IgD-negative memory B cell (primary cell): ENCODE measurements at regions not wholly inside any gene's neighbourhood (a gene's known extent, or its start where the extent isn't known, plus 50 kb on each side); places are given as distances from the start of the nearest gene placed in this dataset.
A peak's percentile ranks its signal among the peaks of the same experiment; 100 is the strongest.
"Not testable (repeated sequence)": the region's sequence is repeated elsewhere in the genome, so short reads cannot be mapped to it uniquely, and the experiment has no call there.

Source experiments
- H3K27ac Mint-ChIP-seq, 3 donors: one replicate each; pipeline ENCODE4 v1.8.0; 2020 to 2022; ENCODE audit warnings: mild to moderate bottlenecking in 3 of 3, mixed read lengths in 3 of 3, moderate library complexity in 1 of 3
- H3K27me3 Mint-ChIP-seq: one replicate; pipeline ENCODE4 v1.8.0; 2021; ENCODE audit warnings: mixed read lengths
- H3K36me3 Mint-ChIP-seq: one replicate; pipeline ENCODE4 v1.8.0; 2020; ENCODE audit warnings: mild to moderate bottlenecking, mixed read lengths
- H3K4me1 Mint-ChIP-seq, 3 donors: one replicate each; pipeline ENCODE4 v1.8.0; 2020 to 2022; ENCODE audit warnings: mixed read lengths in 3 of 3, mild to moderate bottlenecking in 1 of 3
- H3K4me3 Mint-ChIP-seq, 4 donors: one replicate each; pipeline ENCODE4 v1.8.0; 2020 to 2022; ENCODE audit warnings: mild to moderate bottlenecking in 4 of 4, mixed read lengths in 4 of 4, moderate library complexity in 3 of 4
- H3K9me3 Mint-ChIP-seq, 3 donors: one replicate each; pipeline ENCODE4 v1.8.0; 2020 to 2021; ENCODE audit warnings: mixed read lengths in 3 of 3, mild to moderate bottlenecking in 1 of 3

DNA sequence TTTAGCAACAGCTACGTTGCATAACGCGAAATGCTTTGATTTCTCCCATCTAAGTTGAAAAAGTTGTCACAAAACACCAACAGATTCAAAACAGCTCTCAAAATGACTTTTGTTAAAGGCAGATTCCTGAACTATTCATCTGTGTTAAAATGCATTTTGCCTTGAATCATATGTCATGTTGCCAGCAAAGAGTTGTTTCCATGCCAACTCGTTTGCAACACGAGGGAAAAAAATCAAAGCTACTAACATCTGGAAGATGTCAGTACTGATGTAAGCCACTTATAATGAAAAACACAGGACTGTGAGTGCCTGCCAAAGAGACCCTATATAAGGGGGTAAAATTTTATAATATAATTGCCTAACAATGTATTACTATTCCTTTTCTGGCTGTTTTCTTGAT is 182.7 kb upstream of the PTBP2 start:
- Mint-ChIP-seq H3K36me3 (no peaks in the 10 kb centered on the region), H3K9me3 (no peaks in the 10 kb centered on the region), H3K4me3 (no peak overlapping the region), H3K4me1 (no peaks in the 10 kb centered on the region), H3K27me3 (no peaks in the 10 kb centered on the region), H3K27ac (no peak overlapping the region)

DNA sequence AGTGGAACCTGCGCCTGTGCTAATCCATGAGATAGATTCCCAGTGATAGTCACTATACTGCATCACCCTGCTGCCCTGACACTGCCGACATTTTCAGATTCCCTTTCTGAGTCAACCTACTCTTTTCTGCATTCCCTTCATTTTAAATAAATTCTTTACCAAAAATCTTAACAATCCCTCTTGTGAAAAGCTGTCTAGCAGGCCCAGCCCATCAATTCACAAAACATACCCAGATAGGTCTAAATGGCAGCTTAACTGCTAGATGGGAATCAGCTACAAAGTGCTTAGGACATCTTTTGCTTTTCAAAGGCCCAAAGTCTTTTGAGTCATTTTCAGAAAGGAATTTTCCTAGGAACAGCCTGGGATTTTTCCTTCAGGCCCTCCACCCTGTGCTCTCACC is 180.1 kb upstream of the PTBP2 start:
- H3K4me1 Mint-ChIP-seq: no peaks in the 10 kb centered on the region
- H3K36me3 Mint-ChIP-seq: no peaks in the 10 kb centered on the region
- no peak overlapping the region for H3K4me3 Mint-ChIP-seq
- H3K27ac Mint-ChIP-seq: no peak overlapping the region
- no peaks in the 10 kb centered on the region for H3K27me3 Mint-ChIP-seq
- H3K9me3 Mint-ChIP-seq: no peaks in the 10 kb centered on the region

DNA sequence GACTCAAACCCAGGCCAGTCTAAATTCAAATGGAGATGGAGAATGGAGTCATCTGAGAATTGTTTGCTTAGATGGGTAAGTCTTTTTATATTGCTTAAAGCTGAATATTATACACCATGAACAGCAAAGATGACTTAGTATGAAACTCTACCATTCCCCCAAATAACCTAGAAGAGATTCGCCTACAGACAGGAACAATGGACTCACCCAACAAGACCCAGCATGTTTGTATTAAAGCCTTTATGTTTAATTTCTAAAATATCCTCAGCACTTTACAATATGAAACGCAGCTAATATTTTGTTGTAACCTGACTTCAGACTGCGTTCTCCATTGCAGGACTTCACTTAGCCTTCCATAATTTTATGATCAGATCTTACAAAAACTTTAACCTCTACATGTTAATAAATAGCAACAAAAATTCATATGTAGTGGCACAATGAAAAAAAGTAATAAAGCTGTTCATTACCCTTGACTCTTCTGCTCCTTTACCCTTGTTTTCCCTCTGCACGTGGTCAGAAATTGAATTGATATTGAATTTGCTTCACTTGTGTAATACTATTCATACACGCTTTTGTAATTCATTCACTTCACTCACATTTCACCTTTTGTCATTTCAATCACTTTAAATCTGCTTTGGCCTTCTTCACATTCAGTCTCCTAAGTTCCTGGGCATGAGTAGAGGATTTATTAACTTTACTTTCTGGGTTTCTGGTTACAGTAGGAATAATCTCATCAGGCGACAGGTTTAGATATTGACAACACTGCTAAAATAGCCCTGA is 177.3 kb upstream of the PTBP2 start:
- no peaks in the 10 kb centered on the region for H3K9me3 Mint-ChIP-seq
- H3K4me1 Mint-ChIP-seq: no peaks in the 10 kb centered on the region
- H3K27me3 Mint-ChIP-seq: no peaks in the 10 kb centered on the region
- no peak overlapping the region for H3K4me3 Mint-ChIP-seq
- no peaks in the 10 kb centered on the region for H3K36me3 Mint-ChIP-seq
- H3K27ac Mint-ChIP-seq: no peak overlapping the region

DNA sequence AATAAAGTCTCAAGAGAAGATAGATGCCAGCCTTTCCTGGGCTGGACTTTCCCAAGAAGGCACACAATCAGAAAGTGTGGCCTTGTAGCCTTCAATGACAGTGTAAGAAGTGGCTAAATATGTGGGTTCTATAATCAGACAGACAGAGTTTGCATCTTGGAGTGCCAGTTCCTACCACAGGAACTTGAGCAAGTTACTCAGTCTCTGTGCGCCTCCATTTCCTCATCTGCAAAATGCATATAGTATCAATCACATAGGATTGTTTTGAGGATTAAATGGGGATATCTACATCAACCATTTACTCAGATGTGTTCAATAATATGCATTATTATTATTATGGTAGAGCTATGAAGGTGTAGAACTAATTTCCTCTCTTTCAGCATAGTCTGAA is 176.8 kb upstream of the PTBP2 start:
- no peaks in the 10 kb centered on the region for H3K9me3 Mint-ChIP-seq
- no peaks in the 10 kb centered on the region for H3K27me3 Mint-ChIP-seq
- H3K36me3 Mint-ChIP-seq: no peaks in the 10 kb centered on the region
- no peaks in the 10 kb centered on the region for H3K4me1 Mint-ChIP-seq
- H3K4me3 Mint-ChIP-seq: no peak overlapping the region
- no peak overlapping the region for H3K27ac Mint-ChIP-seq

DNA sequence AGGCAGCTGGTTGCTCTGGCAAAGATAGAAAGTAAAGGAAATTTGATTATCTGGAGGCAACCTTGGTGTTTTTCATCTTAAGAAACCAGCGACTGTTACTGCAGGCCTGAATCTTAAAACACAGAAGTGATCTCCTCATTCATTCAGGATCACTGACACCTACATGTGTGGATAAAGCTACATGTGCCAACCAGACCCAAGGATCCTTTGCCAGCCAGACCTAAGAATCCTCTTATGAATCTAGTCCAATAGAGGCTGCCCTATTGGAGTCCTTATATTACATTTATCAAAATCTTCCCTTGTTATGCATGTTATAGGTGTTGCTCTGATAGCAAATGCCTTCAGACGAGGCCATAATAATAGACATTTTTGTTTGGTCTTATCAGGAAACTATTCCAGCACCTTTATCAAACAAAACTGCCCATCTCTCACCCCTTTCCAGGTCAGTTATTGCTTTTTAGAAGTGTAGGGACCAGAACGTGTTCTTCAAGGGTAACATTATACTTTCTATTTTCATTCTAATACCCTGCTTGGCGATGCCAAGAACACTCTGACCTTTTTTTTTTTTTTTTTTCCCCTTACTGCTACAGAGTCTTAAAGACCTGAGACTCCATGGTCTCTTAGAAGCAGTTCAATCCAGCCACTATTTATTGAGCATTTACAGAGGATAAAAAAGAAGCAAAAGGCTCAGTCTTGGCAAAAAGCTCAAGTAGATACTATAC is 175.5 kb upstream of the PTBP2 start:
- no peak overlapping the region for H3K27ac Mint-ChIP-seq
- no peak overlapping the region for H3K4me3 Mint-ChIP-seq
- H3K9me3 Mint-ChIP-seq: peaks cover 0 to 3% (median 0%) of the 10 kb centered on the region in 3 donors
- no peaks in the 10 kb centered on the region for H3K4me1 Mint-ChIP-seq
- no peaks in the 10 kb centered on the region for H3K36me3 Mint-ChIP-seq
- H3K27me3 Mint-ChIP-seq: no peaks in the 10 kb centered on the region

DNA sequence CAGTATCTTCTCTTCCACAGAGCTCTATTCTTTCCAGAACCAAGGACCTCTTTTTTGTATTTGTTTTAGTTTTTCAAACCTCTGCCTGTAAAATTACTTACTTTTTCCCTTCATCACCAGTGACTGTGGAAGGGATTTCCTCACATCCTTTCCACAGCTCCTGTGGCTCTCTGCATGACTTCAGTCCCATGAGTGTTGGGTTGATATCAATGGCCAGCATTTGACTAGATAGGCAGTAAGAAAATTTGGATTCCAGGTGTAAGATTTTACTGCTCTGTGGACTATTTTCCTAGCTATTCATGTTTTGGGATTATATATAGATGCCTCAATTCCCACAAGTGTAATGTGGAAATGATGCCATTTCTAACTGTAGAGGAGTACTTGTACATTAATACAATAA is 171.5 kb upstream of the PTBP2 start:
- Mint-ChIP-seq H3K4me1 (no peaks in the 10 kb centered on the region), H3K27me3 (no peaks in the 10 kb centered on the region), H3K27ac (no peak overlapping the region), H3K4me3 (no peak overlapping the region), H3K9me3 (peaks cover 0 to 3% (median 0%) of the 10 kb centered on the region in 3 donors), H3K36me3 (no peaks in the 10 kb centered on the region)

DNA sequence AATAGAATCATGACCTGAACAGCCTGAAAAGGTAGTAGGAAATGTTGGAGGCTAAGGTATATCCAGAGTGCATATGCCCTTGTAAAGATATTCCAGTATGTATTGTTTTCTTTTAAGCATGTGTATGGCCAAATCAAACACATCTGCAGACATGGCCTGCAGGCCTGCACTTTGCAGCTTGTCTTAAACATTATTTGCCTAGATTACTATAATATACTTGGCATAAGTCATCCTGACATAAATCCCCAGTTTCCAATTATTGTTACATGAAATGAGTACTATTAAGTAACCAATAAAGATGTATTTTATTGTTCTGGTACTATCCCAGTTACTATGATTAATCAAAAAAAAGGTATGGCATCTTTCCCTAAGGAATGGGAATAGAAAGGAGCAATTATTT is 169.1 kb upstream of the PTBP2 start:
- Mint-ChIP-seq H3K27me3 (no peaks in the 10 kb centered on the region), H3K4me3 (no peak overlapping the region), H3K9me3 (peaks cover 0 to 3% (median 0%) of the 10 kb centered on the region in 3 donors), H3K36me3 (no peaks in the 10 kb centered on the region), H3K4me1 (no peaks in the 10 kb centered on the region), H3K27ac (no peak overlapping the region)

DNA sequence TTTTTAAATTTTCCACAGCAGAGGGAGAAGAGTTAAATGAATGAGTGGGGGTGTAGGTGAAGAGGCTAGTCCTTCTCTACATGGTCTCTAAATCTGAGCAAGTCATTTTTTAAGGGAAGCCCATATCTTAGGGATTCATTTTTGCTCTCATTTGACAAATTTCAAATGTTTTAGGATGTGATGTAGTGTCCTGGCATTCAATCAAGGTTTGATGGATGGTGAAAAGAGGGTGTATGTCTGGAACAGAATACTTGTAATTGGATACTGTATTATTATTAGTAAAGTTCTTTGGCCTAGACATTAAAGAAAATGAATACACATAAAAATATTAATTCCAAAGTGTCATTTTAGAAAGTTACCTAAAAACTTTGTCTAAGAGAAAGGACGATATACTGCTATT is 167.8 kb upstream of the PTBP2 start:
- Mint-ChIP-seq H3K4me1 (no peaks in the 10 kb centered on the region), H3K27me3 (no peaks in the 10 kb centered on the region)

DNA sequence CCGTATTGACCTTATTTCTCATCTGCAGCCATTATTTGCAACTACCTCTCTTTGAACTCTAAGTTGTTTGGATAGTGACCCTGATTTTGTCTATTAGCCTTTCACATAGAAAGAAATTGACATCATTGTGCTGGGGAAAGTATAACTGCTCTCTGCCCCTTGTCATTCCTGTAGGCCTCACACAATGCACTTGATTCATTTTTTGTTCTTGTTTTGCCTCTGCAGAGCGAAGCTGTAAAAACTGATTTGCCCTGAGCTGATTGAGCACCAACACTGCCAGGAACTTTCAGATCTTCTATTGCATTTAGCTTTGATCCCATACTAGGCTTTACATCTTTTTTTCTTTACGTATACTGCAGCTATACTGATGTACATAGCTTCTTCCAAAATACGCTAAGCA is 167.2 kb upstream of the PTBP2 start:
- no peak overlapping the region for H3K27ac Mint-ChIP-seq
- H3K4me1 Mint-ChIP-seq: no peaks in the 10 kb centered on the region
- H3K4me3 Mint-ChIP-seq: no peak overlapping the region
- peaks cover 0 to 3% (median 0%) of the 10 kb centered on the region in 3 donors for H3K9me3 Mint-ChIP-seq
- H3K36me3 Mint-ChIP-seq: no peaks in the 10 kb centered on the region
- no peaks in the 10 kb centered on the region for H3K27me3 Mint-ChIP-seq

More for the DNA sequence above, 167.8 kb upstream of the PTBP2 start:
- H3K4me3 Mint-ChIP-seq: no peak overlapping the region
- no peaks in the 10 kb centered on the region for H3K36me3 Mint-ChIP-seq
- H3K27ac Mint-ChIP-seq: no peak overlapping the region
- H3K9me3 Mint-ChIP-seq: peaks cover 0 to 3% (median 0%) of the 10 kb centered on the region in 3 donors

DNA sequence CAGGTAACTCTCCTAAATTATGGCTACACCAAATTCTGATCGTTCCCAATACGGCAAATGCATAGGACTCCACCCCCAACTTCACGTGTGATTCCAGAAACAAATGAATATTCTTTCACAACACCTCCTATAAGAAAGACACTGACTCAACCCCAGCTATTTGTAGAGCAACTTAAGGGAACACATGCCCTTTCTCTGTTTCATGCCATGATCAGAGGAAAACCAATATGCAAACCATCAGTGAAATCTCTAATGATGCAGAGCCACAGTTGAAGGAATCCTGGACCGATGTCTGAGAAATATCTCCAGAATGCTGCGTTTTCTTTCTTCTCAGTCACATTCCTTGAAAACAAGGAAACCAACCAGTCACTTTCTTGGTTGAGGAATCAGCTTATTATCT is 164.2 kb upstream of the PTBP2 start:
- no peak overlapping the region for H3K4me3 Mint-ChIP-seq
- peaks cover 0 to under 1% (median 0%) of the 10 kb centered on the region in 3 donors for H3K9me3 Mint-ChIP-seq
- no peak overlapping the region for H3K27ac Mint-ChIP-seq
- H3K4me1 Mint-ChIP-seq: no peaks in the 10 kb centered on the region
- H3K36me3 Mint-ChIP-seq: no peaks in the 10 kb centered on the region
- H3K27me3 Mint-ChIP-seq: no peaks in the 10 kb centered on the region

DNA sequence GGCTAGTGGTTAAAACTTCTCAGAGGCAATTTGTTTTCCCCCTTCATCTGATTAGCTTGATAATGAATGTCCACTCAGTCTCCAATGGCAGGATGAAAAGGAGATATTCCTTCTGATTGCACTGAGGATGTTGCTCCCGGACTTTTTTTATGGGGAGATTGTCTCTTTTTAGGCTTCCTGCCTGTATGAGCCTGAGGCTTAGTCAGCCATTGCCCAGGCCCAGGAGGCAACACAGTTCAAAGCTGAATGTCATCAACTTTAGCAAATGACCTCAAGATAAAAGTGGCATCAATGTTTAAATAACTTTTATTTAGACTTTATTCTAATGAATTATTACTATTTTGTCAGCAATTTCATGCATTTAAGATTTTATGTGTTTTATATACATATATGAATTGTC is 162.9 kb upstream of the PTBP2 start:
- peaks cover 0 to 2% (median 0%) of the 10 kb centered on the region in 3 donors for H3K9me3 Mint-ChIP-seq
- no peaks in the 10 kb centered on the region for H3K4me1 Mint-ChIP-seq
- H3K27ac Mint-ChIP-seq: no peak overlapping the region
- no peaks in the 10 kb centered on the region for H3K36me3 Mint-ChIP-seq
- H3K27me3 Mint-ChIP-seq: no peaks in the 10 kb centered on the region
- no peak overlapping the region for H3K4me3 Mint-ChIP-seq

DNA sequence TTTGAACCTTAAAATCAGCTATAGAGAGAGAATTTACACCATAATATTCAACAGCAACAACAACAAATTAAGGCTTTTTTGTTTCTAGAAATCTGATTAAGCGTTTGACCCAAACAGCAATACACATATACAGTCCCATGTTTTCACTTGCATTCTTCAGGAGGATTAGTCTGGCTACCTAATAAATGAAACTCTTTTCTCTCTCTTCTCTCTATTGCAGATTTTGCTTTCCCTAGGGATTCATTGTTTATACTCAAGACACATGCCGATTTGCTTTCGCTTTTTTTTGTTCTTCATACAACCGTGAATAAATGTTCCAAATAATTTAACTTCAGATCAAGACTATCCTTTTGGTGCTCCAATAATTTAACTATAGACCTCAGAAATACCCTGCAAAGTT is 162.4 kb upstream of the PTBP2 start:
- H3K27ac Mint-ChIP-seq: no peak overlapping the region
- no peaks in the 10 kb centered on the region for H3K4me1 Mint-ChIP-seq
- H3K27me3 Mint-ChIP-seq: no peaks in the 10 kb centered on the region
- peaks cover 0 to 2% (median 2%) of the 10 kb centered on the region in 3 donors for H3K9me3 Mint-ChIP-seq
- no peaks in the 10 kb centered on the region for H3K36me3 Mint-ChIP-seq
- H3K4me3 Mint-ChIP-seq: peak overlapping the region in 1 of 4 donors; percentile 24

DNA sequence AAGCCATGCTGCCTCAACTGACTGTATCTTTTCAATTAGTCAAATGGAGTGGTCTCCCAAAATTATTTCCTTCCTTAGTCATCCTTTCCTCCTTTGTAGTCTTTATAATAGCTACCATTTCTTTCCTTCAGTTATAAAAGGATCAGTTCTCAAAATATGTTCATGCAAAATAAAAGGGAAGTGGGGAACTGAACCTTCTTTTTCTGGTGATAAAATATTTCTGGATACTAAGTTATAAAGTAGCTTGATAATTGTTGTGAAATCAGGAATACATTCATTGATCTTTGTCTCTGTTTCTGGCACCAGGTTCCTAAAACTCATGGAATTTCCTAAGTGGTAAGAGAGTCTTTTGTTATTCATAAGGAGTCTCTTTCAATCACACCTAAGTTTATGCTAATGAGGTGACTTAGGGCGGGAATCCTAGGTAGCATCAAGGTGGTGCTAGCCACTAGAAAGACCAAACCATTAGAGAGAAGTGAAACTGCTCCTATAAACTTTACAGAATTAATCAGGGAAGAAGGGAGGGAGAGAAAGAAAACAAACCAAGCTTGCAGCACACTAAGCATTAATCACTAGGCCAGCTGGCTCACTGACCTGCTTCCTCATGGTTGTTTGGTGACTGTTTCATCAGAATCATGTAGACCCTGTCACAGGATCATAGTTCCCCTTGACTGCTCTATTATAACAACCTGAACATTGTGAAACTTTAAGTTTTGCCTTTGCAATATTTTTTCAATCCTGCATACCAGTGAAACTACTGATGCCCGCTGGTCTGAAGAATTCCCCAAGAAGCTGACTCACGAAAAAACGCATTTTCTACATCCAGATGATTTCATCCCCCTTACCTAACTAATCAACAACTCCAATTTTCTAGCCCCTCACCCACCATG is 161.6 kb upstream of the PTBP2 start:
- H3K9me3 Mint-ChIP-seq: peaks cover 0 to 2% (median 2%) of the 10 kb centered on the region in 3 donors
- H3K27me3 Mint-ChIP-seq: no peaks in the 10 kb centered on the region

DNA sequence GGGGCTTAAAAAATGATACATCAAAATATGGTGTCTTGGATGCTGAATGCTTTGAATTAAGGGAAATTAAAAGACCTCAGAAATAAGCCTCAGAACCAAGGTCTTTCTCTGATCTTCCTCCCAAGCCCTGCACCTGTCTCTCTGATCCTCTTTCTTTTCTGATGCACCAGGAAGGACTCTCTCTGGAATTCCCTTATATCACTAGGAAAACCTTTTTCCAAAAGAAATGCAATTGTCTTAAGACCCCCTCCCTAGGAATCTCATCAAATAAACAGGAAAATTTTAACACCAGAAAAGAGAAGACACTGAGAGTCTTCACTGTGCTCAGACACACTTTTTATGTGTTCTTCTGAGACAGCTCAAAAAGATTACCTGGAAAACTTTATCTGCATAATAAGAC is 159.5 kb upstream of the PTBP2 start:
- Mint-ChIP-seq H3K9me3 (peaks cover 0 to 2% (median 2%) of the 10 kb centered on the region in 3 donors), H3K4me3 (no peak overlapping the region), H3K4me1 (no peaks in the 10 kb centered on the region), H3K36me3 (no peaks in the 10 kb centered on the region), H3K27ac (no peak overlapping the region), H3K27me3 (no peaks in the 10 kb centered on the region)

More for the DNA sequence above, 161.6 kb upstream of the PTBP2 start:
- Mint-ChIP-seq H3K27ac (no peak overlapping the region), H3K4me3 (no peak overlapping the region), H3K36me3 (no peaks in the 10 kb centered on the region), H3K4me1 (no peaks in the 10 kb centered on the region)

DNA sequence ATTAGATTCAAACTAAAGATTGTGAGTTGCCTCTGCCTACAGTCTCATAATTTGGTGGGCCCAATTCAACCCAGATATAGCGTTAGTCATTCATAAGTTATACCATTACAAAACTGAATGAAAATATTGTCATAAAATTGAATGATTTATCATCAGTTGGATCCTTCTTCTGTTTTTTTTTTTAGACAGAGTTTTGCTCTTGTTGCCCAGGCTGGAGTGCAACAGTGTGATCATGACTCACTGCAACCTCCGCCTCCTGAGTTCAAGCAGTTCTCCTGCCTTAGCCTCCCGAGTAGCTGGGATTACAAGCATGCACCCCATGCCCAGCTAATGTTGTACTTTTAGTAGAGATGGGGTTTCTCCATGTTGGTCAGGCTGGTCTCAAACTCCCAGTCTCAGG is 157.2 kb upstream of the PTBP2 start:
- not testable (repeated sequence) for H3K36me3 Mint-ChIP-seq, H3K27ac Mint-ChIP-seq, H3K27me3 Mint-ChIP-seq, H3K9me3 Mint-ChIP-seq, H3K4me3 Mint-ChIP-seq, H3K4me1 Mint-ChIP-seq
